ENCODE measurements at regions not wholly inside any gene's neighbourhood (a gene's known extent, or its start where the extent isn't known, plus 50 kb on each side); places are given as distances from the start of the nearest gene placed in this dataset.

DNA sequence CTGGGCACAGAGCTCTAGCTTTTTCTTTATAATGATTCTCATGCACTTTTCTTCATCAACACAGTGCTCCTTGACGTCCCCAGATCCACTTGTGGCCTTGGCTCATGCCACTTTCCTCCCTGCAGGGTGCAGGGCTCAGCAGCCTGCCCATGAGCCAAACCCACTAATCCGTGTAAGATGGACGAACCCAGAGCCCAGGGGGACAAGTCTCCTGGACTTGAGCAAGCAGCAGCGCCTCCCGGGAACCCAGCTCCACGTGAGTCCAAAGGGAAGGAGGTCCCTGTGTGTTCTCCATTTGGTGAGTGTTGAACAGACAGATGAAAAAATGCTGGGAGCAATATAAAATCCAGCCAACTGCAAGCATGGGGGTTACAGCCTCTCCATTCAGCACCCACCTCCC is 470.6 kb upstream of the HS6ST1 start:
- TF ChIP-seq TAF1 (conservative IDR thresholded peaks at IDR 0.05) = no peak
- TF ChIP-seq, protein P1, sequence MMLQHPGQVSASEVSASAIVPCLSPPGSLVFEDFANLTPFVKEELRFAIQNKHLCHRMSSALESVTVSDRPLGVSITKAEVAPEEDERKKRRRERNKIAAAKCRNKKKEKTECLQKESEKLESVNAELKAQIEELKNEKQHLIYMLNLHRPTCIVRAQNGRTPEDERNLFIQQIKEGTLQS (IDR thresholded peaks at IDR 0.05) = no peak
- TF ChIP-seq, protein P2, sequence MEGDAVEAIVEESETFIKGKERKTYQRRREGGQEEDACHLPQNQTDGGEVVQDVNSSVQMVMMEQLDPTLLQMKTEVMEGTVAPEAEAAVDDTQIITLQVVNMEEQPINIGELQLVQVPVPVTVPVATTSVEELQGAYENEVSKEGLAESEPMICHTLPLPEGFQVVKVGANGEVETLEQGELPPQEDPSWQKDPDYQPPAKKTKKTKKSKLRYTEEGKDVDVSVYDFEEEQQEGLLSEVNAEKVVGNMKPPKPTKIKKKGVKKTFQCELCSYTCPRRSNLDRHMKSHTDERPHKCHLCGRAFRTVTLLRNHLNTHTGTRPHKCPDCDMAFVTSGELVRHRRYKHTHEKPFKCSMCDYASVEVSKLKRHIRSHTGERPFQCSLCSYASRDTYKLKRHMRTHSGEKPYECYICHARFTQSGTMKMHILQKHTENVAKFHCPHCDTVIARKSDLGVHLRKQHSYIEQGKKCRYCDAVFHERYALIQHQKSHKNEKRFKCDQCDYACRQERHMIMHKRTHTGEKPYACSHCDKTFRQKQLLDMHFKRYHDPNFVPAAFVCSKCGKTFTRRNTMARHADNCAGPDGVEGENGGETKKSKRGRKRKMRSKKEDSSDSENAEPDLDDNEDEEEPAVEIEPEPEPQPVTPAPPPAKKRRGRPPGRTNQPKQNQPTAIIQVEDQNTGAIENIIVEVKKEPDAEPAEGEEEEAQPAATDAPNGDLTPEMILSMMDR (IDR thresholded peaks at IDR 0.05; ENCODE audit: low read depth, low read length, missing input control) = no peak
- no peak for TF ChIP-seq RAD21 (IDR thresholded peaks at IDR 0.05)
- TF ChIP-seq RXRA (IDR thresholded peaks at IDR 0.05) = no peak
- TF ChIP-seq, protein P3, sequence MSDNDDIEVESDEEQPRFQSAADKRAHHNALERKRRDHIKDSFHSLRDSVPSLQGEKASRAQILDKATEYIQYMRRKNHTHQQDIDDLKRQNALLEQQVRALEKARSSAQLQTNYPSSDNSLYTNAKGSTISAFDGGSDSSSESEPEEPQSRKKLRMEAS (IDR thresholded peaks at IDR 0.05) = no peak

Measured in liver (tissue), 3 donors.